ENCODE measurements at regions not wholly inside any gene's neighbourhood (a gene's known extent, or its start where the extent isn't known, plus 50 kb on each side); places are given as distances from the start of the nearest gene placed in this dataset.

DNA sequence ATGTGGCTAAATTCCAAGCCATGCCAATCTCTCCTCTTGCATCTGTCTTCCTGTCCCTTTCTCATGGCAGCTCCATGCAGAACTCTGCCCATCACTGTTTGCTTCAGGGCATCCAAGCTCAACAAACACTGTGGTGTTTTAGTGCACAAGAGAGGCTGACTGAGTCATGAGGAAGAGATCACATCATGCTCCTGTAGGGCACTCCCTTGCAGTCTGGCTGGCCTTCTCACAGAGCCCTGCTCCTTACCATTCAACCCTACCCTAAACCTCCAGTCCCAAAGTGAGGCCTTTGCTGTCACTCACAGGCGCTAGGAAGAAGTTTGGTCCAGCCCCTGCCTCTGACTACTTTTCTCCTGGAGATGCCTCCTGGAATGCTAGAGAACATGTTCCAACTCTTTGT, 194.0 kb downstream of the LRATD1 start:
- DNase-seq, result no peak
- intact Hi-C loops (cut with DNase I), result no loop called here

DNA sequence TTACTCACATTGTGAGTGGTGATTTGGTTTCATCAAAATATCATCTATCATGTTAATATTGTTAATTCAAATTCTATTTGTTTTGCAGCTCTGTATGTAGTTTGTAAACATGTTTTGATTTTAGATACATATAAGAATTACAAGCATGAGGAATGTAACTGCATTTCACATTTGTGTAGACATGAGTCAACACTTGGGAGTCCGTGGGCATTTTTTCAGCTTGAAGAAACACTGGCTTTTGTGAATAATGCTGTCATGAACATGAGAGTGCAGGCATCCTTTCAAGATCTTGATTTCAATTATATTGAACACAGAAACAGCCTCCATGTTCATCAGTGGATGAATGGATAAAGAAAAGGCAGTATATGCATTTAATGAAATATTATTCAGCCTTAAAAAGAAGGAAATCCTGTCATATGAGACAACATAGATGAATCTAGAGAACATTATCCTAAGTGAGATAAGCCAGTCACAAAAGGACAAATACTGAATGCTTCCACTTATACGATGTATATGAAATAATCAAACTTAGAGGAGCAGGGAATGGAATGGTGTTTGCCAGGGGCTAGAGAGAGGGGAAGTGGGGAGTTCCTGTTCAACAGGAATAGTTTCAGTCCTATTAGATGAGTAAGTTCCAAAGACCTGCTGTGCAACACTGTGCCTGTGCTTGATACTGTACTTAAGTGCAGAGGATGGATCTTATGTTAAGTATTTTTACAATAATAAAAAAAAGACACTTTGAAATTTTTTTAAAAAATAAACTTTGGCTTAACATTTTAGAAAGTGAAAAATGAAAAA, 194.9 kb downstream of the LRATD1 start:
- intact Hi-C loops (cut with DNase I), result no loop called here

DNA sequence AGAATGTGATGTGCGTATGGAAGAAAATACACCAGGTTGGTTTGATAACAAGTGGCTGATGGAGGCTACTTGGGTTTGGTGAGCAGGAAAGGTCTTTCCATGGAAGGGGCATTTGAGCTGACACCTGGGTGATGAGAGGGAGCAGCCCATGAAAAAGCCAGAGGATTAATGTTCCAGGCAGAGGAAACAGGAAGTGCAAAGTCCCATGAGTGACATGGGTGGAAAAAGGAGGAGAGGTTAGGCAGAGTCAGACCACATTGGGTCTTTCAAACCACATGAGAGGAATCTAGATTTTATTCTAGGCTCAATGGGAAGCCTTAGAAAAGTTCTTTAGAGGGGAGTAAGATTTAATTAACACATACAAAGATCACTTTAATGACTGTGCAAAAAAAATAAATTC, 195.7 kb downstream of the LRATD1 start:
- intact Hi-C loops (cut with DNase I), result no loop called here
- DNase-seq, result no peak

More for the DNA sequence above, 194.9 kb downstream of the LRATD1 start:
- no peak for DNase-seq

DNA sequence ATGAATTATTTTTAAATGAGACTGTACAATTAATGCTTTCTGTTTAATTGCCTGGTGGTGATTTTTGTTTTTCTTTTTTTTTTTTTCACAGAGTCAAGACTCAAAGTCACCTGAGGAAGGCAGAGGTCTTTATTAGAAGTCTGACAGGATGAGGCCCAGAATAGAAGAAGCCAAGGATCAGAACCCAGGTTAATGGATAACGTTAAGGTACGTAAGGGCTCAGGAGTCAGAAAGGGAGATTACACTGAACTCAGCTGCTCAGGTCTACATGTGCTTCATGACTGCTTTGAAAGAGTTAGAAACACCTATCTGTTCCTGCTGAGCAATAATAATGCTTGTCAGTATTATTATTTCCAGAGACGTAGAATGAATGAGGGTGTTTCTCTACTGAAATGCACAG, 196.5 kb downstream of the LRATD1 start:
- intact Hi-C loops (cut with DNase I), result no loop called here
- DNase-seq, result no peak

DNA sequence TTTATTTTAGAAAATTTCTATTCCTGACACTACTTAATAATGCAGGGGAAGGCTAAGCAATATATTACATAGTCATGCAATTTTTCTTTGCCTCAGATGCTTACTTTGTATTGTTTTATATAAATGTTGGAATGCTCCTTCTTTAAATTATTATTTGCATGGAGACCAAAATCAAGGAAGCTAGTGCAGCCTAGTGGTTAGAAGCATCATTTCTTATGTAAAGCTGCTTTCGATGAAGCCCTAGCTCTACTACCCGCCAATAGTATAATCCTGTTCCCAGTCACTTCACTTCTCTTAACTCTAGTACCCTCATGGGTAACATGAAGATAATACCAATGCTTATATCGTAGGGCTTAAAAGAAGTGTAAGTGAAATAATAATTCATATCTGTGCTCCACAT, 198.9 kb downstream of the LRATD1 start:
- DNase-seq, result no peak
- intact Hi-C loops (cut with DNase I), result no loop called here

DNA sequence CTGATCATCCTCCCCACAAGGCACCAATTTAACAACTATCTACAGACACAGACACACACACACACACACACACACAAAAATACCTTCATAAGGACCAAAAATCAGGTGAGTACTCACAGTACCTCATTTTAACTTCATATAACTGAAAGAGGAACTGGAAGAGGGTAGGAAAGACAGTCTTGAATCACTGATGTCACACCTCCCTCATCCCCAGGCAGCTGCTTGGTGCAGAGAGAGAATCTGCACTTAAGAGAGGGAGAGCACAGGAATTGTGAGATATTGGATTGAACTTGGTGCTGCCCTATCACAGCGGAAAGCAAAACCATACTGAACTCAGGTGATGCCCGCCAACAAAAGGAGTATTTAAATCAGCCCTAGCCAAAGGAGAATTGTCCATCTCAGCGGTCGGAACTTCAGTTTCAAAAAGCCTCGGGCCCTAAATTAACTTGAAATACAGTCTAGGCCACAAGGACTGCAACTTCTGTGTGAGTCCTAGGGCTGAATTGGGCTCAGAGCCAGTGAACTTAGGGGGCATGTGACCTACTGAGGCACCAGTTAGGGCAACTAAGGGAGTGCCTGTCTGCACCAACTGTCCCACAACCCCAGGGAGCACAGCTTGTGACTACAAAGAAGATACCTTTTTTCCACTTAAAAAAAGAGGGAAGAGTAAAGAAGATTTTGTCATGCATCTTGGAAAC, 211.1 kb downstream of the LRATD1 start:
- intact Hi-C loops (cut with DNase I), result no loop called here
- no peak for DNase-seq

DNA sequence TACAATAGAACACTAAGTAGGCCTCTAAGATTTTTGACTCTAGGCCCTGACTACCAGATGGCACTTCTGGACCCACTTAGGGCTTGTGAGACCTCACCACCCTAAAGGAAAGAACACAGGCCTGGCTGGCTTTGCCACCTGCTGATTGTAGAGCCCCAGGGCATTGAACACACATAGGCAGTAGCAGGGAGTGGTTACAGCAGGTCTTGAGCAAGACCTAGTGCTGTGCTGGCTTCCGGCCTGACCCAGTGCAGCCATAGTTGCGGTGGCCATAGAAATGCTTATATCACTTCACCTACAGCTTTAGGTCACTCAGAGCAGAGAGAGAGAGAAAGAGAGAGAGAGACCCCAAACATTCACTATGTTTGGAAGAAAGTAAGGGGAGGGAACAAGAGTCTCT, 223.2 kb downstream of the LRATD1 start:
- intact Hi-C loops (cut with DNase I), result no loop called here
- no peak for DNase-seq

DNA sequence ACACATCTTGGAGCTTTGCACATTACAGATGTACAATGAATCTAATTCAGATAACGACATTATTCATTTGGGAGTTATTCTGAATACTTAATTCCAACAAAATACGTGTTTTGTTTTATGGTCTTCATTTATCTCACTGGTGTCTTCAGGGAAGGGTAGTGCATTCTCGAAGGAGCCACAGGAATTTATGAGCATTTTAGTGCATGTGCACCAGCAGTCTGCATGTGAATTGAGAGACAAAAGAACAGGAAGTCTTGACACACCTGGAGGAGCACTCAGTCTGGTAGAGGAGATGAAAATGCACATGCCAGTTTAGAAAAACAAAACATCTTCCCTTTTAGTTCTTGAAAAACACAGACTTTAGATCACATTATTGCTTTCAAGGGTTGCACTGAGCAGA, 228.7 kb downstream of the LRATD1 start:
- no peak for DNase-seq
- intact Hi-C loops (cut with DNase I), result no loop called here

DNA sequence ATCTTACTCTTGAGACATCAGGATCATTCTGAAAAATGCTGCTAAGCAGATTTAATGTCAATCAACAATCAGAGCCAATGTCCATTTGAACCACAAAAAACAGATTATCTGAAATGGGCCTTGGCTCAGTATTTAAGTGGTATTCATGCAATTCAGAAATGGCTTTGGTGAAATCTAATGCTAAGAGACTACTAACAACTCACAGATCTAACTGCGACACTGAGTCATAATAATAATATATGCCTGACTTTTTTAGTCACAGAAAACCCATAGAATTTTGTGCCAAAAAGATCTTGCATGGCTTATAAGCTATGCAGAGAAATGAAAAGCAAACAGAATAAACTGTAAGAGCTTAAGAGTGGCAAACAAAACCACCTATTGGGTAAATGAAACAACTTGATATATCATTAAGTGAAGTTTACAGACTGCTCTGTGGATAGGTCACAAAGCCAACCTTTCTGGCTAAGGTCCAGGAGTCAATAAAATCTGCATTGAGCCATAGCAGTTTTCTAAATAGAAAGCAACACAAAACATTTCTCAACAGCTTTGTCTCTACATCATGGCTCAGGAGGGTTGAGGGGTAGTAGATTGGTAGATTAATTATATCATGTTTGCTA, 234.3 kb downstream of the LRATD1 start:
- DNase-seq, result no peak
- intact Hi-C loops (cut with DNase I), result no loop called here

DNA sequence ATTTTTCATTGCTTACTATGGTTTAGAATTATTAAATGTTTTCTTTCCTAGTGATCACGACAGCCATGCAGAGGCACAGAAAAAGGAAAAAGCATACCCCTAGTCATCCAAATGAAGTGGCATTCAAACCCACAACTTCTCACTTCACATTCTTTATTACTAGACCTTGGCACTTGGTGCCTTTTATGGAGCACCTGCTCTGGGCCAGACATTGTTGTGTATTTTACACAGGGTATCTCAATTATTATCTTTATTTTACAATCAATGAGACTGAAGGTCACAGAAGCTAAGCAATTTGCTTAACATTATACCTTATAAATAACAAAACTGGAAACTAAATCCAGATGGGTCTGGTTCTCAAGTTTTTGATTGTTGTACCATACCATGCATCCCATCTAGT, 235.3 kb downstream of the LRATD1 start:
- no peak for DNase-seq
- intact Hi-C loops (cut with DNase I), result no loop called here

DNA sequence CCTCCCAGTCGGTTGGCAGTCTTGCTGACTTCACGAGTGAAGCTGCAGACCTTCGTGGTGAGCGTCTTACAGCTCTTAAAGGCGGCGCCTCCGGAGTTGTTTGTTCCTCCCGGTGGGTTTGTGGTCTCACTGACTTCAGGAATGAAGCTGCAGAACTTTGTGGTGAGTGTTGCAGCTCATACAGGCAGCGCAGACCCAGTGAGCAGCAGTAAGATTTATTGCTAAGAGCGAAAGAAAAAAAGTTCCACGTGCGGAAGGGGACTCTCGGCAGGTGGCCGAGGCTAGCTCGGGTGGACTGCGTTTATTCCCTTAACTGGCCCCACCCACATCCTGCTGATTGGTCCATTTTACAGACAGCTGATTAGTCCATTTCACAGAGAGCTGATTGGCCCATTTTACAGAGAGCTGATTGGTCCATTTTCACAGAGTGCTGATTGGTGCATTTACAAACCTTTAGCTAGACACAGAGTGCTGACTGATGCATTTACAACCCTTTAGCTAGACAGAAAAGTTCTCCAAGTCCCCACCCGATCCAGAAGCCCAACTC, 240.3 kb downstream of the LRATD1 start:
- intact Hi-C loops (cut with DNase I), result no loop called here
- DNase-seq, result no peak

DNA sequence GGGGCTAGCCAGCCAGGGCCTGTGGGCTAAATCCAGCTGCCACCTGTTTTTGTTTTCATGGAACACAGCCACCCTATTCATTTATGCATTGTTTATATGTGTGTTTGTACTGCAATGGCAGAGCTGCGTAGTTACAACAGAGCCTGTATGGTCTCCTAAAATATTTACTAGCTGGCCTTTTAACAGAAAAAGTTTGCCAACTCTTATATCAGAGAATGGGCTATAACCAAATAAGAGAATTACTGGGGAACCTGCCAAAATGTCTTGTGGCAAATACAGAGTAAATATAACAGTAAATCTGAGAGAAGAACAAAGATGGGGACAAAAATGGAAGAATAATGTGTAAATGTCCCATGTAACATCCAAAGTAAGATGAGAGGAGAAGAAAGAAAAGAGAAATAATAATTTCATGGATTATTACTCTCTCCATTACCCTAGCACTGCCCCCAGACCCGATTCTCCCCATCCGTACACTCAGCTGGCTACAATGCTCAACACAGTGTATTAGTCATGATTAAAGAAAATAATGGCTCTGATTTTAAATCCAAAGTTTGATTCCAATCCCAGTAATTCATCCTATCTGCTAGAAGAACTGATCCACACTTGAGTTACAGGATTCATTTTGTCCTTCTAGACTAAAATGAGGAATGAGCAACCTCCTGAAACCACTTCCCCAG, 249.3 kb downstream of the LRATD1 start:
- intact Hi-C loops (cut with DNase I), result no loop called here
- no peak for DNase-seq

DNA sequence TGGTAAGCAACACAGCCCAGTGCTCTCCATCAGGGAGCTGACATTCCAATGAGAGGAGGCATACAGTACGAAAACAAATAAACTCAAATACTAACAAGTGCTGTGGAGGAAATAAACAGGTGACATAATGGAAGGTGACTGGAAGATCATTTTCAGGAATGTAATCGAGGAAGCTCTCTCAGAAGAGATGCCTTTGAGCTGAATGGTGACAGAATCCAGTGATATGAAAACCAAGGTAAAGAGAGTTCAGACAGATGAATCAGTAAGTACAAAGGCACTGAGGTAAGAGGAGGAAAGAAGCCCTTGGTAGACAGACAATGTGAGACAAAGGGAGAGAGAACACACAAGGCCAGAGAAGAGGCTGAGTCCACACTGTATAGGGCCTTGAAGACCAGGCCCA, 252.1 kb downstream of the LRATD1 start:
- DNase-seq, result no peak
- intact Hi-C loops (cut with DNase I), result no loop called here

DNA sequence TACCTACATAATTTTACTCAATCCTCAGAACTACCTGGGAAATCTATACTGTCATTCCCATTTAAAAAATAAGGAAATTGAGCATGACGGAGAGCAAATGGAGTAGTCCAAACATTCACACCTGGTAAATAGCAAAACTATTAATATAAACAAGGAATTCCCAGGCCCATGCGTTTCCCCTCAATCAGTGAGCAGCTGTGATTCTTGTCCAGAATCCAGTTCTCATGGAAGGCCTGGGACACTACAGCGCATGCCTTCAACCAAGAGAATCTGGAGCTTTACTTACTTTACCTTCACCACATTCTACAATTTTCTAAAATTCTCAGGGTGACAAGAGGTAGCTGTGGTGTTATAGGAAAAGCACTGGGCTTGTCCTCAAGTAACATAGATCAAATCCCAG, 259.0 kb downstream of the LRATD1 start:
- DNase-seq, result no peak
- intact Hi-C loops (cut with DNase I), result no loop called here

DNA sequence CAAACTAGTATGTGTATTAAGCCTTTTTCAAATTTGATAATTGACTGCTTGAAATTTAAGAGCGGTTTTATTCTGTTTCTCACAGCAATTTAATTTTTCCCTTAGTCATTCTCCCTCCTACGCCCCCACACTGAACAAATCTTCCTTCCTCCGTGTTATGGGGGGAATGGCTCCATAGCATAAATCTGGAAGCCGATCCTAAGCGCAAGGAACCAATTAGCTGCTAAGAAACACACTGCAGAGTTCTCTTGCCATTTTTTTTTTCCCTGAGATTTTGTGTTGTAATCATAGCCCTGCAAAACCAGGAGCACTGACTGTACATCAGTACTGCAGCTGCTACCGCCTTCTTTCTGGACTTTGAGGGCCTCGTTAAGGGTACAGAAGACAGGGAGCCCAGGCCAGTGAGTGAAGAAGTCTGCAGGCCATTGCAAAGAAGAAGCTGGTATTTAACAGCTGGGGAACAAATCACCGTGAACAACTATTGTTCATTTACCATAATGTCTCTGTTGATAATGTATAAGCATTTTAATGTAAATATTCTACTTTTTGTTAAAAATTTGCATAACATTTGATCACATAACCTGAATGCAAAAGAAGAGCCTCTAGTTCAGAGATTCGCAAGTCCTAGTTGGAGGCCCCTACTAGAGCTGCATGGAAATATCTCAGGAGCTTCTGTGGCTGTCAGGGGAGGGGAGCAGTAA, 264.0 kb downstream of the LRATD1 start:
- DNase-seq, result peak in 1 of 10 donors; percentile 9
- intact Hi-C loops (cut with DNase I), result no loop called here

DNA sequence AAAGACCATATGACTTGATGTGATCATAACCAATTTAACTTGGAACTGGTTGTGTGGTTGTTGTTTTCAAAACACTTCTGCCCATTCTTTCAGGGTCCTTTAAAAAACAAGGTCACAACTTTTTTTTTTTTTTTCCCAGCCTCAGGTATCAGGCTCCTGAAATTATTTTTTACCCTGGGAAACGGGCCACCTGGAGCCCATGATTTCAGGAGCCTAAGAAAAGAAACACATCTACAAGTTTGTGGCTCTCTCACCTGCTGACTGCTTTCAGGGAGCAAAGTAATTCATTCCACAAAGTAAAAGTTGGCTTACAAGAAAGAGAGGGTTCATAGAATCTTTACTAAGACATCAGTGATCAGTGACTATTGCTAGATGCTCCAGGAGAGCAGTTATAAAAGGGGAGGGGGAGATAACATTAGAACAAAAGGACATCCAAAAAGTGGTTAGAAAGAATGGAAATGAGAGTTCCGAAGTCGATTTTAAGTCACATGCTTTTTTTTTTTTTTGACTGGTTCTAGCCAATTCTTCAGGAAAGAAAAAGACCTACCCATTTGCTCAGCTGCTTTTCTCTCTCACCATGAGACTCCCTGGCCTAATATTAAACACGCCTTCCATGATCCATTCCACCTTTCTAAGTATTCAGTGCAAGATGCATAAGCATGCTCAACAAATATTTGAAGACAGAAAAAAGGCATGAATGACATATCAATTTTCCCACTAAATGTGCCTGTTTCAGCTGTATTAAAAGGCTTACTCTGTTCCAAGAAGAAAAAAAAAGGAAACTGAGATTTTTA, 267.3 kb downstream of the LRATD1 start:
- no peak for DNase-seq
- intact Hi-C loops (cut with DNase I), result no loop called here

DNA sequence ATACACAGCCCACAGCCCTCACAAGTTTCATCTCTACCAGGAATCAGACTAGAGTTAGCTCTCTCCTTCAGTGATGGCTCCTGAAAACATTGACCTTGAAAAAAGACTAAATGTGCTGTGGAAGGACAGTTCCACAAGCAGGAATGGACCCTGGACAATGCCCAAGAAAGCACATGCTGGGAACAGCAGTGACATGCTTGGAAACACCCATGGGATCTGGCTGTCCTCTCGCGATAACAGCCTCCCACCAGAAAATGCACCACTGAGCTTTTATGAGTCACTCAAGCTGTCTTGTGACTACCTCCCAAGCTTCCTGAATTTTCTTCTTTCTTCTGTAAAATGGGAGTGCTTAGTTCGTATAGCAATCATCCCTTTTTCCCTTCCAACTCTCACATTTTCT, 269.2 kb downstream of the LRATD1 start:
- no peak for DNase-seq
- intact Hi-C loops (cut with DNase I), result no loop called here

DNA sequence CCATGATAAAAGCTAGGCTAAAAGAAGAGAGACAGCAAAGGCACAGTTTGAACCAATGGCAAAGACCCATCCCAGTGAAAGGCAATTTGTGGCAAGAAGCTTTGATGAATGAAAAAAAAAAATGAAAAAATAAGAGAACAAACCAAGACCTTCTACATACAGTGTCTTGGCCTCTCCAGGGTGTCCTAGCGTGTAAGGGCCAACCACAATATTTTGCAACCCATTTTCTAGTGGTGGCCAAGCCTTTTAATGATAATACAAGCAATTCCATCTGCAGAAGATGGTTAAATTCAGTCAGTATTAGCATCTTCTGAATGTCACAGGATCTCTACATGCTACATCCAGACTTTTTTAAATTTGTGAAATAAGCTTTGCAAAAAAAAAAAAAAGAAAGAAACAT, 270.4 kb downstream of the LRATD1 start:
- intact Hi-C loops (cut with DNase I), result no loop called here
- no peak for DNase-seq

DNA sequence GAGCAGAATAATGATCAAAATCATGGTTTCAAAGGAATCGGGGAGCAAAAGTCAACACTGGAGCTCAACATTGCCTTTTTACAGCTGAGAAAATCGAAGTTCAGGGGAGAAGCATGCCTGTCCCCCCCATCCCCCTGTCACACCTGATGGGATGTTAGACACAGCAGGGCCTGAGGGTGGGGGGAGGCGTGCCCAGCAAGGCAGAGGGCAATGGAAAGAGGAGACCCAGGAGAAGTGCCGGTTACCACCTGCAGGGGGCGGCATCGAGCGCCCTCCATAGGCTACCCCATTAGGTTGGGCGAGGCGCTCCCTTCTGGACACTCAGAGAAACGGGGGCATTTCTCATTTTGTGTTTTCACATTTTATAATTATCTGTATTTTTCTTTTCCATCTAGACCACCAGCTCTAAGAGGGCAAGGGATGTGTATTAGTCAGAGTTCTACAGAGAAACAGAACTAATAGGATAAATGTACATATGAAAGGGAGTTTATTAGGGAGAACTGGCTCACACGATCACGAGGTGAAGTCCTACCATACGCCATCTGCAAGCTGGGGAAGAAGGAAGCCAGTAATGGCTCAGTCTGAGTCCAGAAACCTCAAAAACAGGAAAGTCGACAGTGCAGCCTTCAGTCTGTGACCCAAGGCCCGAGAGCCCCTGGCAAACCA, 271.3 kb downstream of the LRATD1 start:
- intact Hi-C loops (cut with DNase I), result no loop called here
- DNase-seq, result peak in 2 of 10 donors; percentile 20 to 29

All from posterior cingulate gyrus (tissue), 11 donors.